Activated CD4-positive, CD25-positive, alpha-beta regulatory T cell (primary cell): ENCODE measurements at regions not wholly inside any gene's neighbourhood (a gene's known extent, or its start where the extent isn't known, plus 50 kb on each side); places are given as distances from the start of the nearest gene placed in this dataset.

ENCODE experiments used
- DNase-seq, 4 experiments: peaks; one replicate each; lab custom pipeline; 2025; lab: John Stamatoyannopoulos, UW

GRCh38 chr11:35077709-35078469 lies 61.1 kb upstream of the CD44 start:
- peak in 1 of 4 experiments; percentile 9 for DNase-seq

GRCh38 chr11:35078470-35078735 lies 60.6 kb upstream of the CD44 start:
- DNase-seq: no peak

GRCh38 chr11:35079611-35080010 lies 59.4 kb upstream of the CD44 start:
- no peak for DNase-seq

GRCh38 chr11:35082321-35083180 lies 56.4 kb upstream of the CD44 start:
- peak; percentile 29 to 74 (median 50) for DNase-seq

GRCh38 chr11:35083181-35083430 lies 55.9 kb upstream of the CD44 start:
- no peak for DNase-seq

GRCh38 chr11:35083431-35084238 lies 55.3 kb upstream of the CD44 start:
- peak in 2 of 4 experiments; percentile 19 for DNase-seq

GRCh38 chr11:35084817-35085440 lies 54.0 kb upstream of the CD44 start:
- DNase-seq: no peak

GRCh38 chr11:35085531-35086165 lies 53.3 kb upstream of the CD44 start:
- no peak for DNase-seq

GRCh38 chr11:35087648-35088047 lies 51.3 kb upstream of the CD44 start:
- DNase-seq: no peak

GRCh38 chr11:35088226-35088625 lies 50.7 kb upstream of the CD44 start:
- DNase-seq: no peak

- DNase-seq: no peak
Measured at GRCh38 chr11:35088676-35089075, 50.3 kb upstream of the CD44 start.
